ENCODE measurements at regions not wholly inside any gene's neighbourhood (a gene's known extent, or its start where the extent isn't known, plus 50 kb on each side); places are given as distances from the start of the nearest gene placed in this dataset.
A peak's percentile ranks its signal among the peaks of the same experiment; 100 is the strongest.

DNA sequence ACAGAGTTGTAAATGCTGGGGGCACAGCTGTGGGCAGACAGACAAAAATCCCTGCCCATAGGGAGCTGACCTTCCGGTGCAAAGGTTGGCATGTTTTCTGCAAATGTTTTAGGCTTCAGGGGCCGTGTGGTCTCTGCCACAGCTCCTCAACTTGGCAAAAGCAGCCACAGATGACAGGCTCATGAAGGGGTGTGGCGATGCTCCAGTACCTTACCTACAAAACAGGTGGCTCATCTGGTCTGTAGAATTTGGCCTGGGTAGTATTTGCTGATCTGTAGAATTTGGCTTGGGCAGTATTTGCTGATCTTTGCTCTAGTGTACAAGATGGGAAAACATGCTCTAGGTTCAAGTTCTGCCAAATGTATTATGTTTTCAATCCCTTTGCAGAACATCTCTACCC, 283.9 kb downstream of the GADD45G start:
- no peaks in the 10 kb centered on the region for H3K36me3 ChIP-seq (ENCODE audit: control insufficient read depth, insufficient read depth, low read length)
- Mint-ChIP-seq H3K4me1 (peaks cover 9% of the 10 kb centered on the region), H3K4me3 (no peak overlapping the region), H3K9me3 (peaks cover 10% of the 10 kb centered on the region), H3K27me3 (ENCODE audit: insufficient read depth) (no peaks in the 10 kb centered on the region), H3K36me3 (ENCODE audit: low read depth) (no peaks in the 10 kb centered on the region), H3K27ac (no peak overlapping the region)
- 90 to 93% methylated on average over 2 to 3 of the region's 3 CpGs for WGBS, 2 experiments (ENCODE audit: insufficient coverage in 1 of 2, insufficient read length in 1 of 2)
- H3K4me1 ChIP-seq (ENCODE audit: control insufficient read depth, insufficient read depth, low read length): no peaks in the 10 kb centered on the region
- no peak overlapping the region for H3K9ac ChIP-seq (ENCODE audit: extremely low read depth, low read length, poor library complexity, severe bottlenecking)
- no peak overlapping the region for H3K4me3 ChIP-seq (ENCODE audit: low read length)
- peak; percentile 19 for DNase-seq
- no peaks in the 10 kb centered on the region for H3K27me3 ChIP-seq (ENCODE audit: control insufficient read depth, insufficient read depth, low read length, poor library complexity, severe bottlenecking)
- TF ChIP-seq, protein P1, sequence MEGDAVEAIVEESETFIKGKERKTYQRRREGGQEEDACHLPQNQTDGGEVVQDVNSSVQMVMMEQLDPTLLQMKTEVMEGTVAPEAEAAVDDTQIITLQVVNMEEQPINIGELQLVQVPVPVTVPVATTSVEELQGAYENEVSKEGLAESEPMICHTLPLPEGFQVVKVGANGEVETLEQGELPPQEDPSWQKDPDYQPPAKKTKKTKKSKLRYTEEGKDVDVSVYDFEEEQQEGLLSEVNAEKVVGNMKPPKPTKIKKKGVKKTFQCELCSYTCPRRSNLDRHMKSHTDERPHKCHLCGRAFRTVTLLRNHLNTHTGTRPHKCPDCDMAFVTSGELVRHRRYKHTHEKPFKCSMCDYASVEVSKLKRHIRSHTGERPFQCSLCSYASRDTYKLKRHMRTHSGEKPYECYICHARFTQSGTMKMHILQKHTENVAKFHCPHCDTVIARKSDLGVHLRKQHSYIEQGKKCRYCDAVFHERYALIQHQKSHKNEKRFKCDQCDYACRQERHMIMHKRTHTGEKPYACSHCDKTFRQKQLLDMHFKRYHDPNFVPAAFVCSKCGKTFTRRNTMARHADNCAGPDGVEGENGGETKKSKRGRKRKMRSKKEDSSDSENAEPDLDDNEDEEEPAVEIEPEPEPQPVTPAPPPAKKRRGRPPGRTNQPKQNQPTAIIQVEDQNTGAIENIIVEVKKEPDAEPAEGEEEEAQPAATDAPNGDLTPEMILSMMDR (conservative IDR thresholded peaks at IDR 0.05): no peak
- H3K9me3 ChIP-seq (ENCODE audit: control insufficient read depth, low read length): peaks cover 6% of the 10 kb centered on the region
- no peak overlapping the region for H3K27ac ChIP-seq (ENCODE audit: low read depth, low read length)

DNA sequence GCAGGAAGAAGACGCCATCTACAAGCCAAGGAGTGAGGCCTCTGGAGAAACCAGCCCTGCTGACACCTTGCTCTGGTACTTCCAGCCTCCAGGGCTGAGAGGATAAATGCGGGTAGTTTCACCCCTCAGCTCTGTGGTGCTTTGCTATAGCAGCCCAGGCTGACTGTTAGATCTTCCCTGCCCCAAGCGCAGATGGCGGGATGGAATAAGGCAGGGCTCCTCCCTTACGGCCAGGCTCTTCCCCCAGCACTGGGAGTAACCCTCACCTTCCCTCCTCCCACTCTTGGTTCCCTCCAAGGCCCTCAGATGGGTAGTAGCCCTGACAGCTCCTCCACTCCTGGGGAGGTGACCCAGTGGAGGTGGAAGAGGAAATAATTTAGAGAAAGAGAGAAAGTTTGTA, 285.1 kb downstream of the GADD45G start:
- WGBS, 2 experiments (ENCODE audit: insufficient coverage in 1 of 2, insufficient read length in 1 of 2): 82 to 83% methylated on average over 2 to 5 of the region's 5 CpGs
- Histone ChIP-seq H3K4me3 (ENCODE audit: low read length) (no peak overlapping the region), H3K9me3 (ENCODE audit: control insufficient read depth, low read length) (peaks cover 6% of the 10 kb centered on the region), H3K27ac (ENCODE audit: low read depth, low read length) (no peak overlapping the region), H3K9ac (ENCODE audit: extremely low read depth, low read length, poor library complexity, severe bottlenecking) (no peak overlapping the region), H3K4me1 (ENCODE audit: control insufficient read depth, insufficient read depth, low read length) (no peaks in the 10 kb centered on the region), H3K27me3 (ENCODE audit: control insufficient read depth, insufficient read depth, low read length, poor library complexity, severe bottlenecking) (no peaks in the 10 kb centered on the region), H3K36me3 (ENCODE audit: control insufficient read depth, insufficient read depth, low read length) (no peaks in the 10 kb centered on the region)
- Mint-ChIP-seq H3K9me3 (peaks cover 10% of the 10 kb centered on the region), H3K27me3 (ENCODE audit: insufficient read depth) (no peaks in the 10 kb centered on the region), H3K36me3 (ENCODE audit: low read depth) (no peaks in the 10 kb centered on the region), H3K27ac (no peak overlapping the region), H3K4me3 (no peak overlapping the region), H3K4me1 (peaks cover 9% of the 10 kb centered on the region)
- TF ChIP-seq, protein P1 (conservative IDR thresholded peaks at IDR 0.05): no peak
- DNase-seq: peak; percentile 33

DNA sequence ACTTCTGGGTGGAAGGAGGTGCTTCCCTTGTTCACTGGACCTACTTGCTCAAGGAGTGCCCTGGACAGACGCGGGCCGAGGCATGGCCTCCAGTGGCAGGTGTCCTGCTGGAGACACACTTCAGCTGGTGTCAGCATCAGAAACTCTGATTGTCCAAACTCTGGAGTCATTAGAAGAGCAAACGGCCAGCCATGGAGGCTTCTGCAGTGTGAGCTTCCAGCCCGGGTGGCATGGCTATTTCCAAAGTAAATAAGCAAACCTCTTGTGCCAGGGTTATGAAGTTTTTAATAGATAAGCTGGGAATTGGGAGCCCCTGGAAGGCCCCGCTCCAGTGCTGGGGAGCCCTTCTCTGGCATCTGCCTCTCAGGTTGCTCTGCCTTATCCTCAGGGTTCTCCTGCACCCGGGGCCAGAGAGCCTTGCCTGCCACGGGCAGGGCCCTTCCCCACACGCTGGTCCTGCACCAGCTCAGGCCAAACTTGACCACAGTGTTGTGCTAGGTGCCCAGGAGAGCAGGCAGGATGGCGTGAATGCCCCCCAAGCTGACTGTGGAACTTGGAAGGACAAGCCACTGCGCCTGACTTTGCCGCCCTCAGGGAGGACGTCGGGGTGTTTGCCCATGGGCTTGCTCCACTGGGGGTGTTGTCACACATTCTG, 285.6 kb downstream of the GADD45G start:
- no peak overlapping the region for H3K4me3 Mint-ChIP-seq
- H3K36me3 ChIP-seq (ENCODE audit: control insufficient read depth, insufficient read depth, low read length): no peaks in the 10 kb centered on the region
- H3K4me1 Mint-ChIP-seq: peaks cover 9% of the 10 kb centered on the region
- H3K27ac Mint-ChIP-seq: no peak overlapping the region
- TF ChIP-seq, protein P1 (conservative IDR thresholded peaks at IDR 0.05): no peak
- H3K4me1 ChIP-seq (ENCODE audit: control insufficient read depth, insufficient read depth, low read length): no peaks in the 10 kb centered on the region
- peaks cover 6% of the 10 kb centered on the region for H3K9me3 ChIP-seq (ENCODE audit: control insufficient read depth, low read length)
- no peak overlapping the region for H3K27ac ChIP-seq (ENCODE audit: low read depth, low read length)
- no peaks in the 10 kb centered on the region for H3K36me3 Mint-ChIP-seq (ENCODE audit: low read depth)
- H3K4me3 ChIP-seq (ENCODE audit: low read length): no peak overlapping the region
- peak; percentile 18 for DNase-seq
- no peak overlapping the region for H3K9ac ChIP-seq (ENCODE audit: extremely low read depth, low read length, poor library complexity, severe bottlenecking)
- peaks cover 10% of the 10 kb centered on the region for H3K9me3 Mint-ChIP-seq
- H3K27me3 ChIP-seq (ENCODE audit: control insufficient read depth, insufficient read depth, low read length, poor library complexity, severe bottlenecking): no peaks in the 10 kb centered on the region
- no peaks in the 10 kb centered on the region for H3K27me3 Mint-ChIP-seq (ENCODE audit: insufficient read depth)
- WGBS, 2 experiments (ENCODE audit: insufficient coverage in 1 of 2, insufficient read length in 1 of 2): 84 to 85% methylated on average over 14 of the region's 14 CpGs

All from endodermal cell (in vitro differentiated cells).